OCI-LY3 (cell line): ENCODE measurements at regions not wholly inside any gene's neighbourhood (a gene's known extent, or its start where the extent isn't known, plus 50 kb on each side); places are given as distances from the start of the nearest gene placed in this dataset.

Experiments
- EZH2phosphoT487 ChIP-seq: fragments of 200-600 bp; shearing (Covaris generic); IDR thresholded peaks from 2 replicates; pipeline ENCODE4 v1.6.1; 2018; ENCODE audit warnings: antibody characterized with exemption, mixed run types, low read depth
- TF ChIP-seq, protein P1 (sequence below): fragments of 200-600, 300-600 bp; sonication (generic); IDR thresholded peaks from 2 replicates; pipeline ENCODE4 v1.5.1; 2014; ENCODE audit warnings: antibody characterized with exemption, low read length, low read depth

DNA sequence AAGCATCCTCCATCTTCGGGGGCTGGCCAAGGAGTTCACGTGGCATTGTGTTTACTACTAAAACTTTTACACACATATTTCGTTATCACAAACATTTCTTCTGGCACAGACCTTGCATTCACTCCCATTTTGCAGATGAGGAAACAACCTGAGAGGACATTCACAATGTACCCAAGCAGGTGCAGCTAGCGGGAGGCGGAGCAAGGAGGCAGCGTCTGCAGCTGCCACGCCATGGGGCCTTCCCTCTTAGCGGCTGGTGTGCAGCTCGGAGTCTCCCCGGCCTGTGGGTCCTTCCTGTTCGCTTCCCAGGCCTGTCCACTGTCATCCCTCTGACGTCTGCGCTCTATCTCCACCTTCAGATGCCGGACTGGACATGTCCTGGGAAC, 807.8 kb downstream of the TBC1D22A start:
- TF ChIP-seq, protein P1, sequence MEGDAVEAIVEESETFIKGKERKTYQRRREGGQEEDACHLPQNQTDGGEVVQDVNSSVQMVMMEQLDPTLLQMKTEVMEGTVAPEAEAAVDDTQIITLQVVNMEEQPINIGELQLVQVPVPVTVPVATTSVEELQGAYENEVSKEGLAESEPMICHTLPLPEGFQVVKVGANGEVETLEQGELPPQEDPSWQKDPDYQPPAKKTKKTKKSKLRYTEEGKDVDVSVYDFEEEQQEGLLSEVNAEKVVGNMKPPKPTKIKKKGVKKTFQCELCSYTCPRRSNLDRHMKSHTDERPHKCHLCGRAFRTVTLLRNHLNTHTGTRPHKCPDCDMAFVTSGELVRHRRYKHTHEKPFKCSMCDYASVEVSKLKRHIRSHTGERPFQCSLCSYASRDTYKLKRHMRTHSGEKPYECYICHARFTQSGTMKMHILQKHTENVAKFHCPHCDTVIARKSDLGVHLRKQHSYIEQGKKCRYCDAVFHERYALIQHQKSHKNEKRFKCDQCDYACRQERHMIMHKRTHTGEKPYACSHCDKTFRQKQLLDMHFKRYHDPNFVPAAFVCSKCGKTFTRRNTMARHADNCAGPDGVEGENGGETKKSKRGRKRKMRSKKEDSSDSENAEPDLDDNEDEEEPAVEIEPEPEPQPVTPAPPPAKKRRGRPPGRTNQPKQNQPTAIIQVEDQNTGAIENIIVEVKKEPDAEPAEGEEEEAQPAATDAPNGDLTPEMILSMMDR = no peak
- no peak for TF ChIP-seq EZH2phosphoT487
